Medulla oblongata (tissue), 1 donor: ENCODE measurements at regions not wholly inside any gene's neighbourhood (a gene's known extent, or its start where the extent isn't known, plus 50 kb on each side); places are given as distances from the start of the nearest gene placed in this dataset.

Experiments used
- DNase-seq: peaks from one replicate; pipeline ENCODE4 v3.0.0-alpha.2; 2015; ENCODE audit errors: extremely low spot score

GRCh38 chr4:133759428-133759827 lies 442.2 kb downstream of the PABPC4L start:
- DNase-seq = no peak

- DNase-seq = no peak
Observed at GRCh38 chr4:133741766-133742165, 459.8 kb downstream of the PABPC4L start.

- DNase-seq = no peak
Observed at GRCh38 chr4:133720001-133720400, 481.6 kb downstream of the PABPC4L start.

- DNase-seq = no peak
Observed at GRCh38 chr4:133719098-133719497, 482.5 kb downstream of the PABPC4L start.

- no peak for DNase-seq
Observed at GRCh38 chr4:133714211-133714610, 487.4 kb downstream of the PABPC4L start.

GRCh38 chr4:133713340-133713739 lies 488.2 kb downstream of the PABPC4L start:
- DNase-seq = no peak

GRCh38 chr4:133711817-133712216 lies 489.8 kb downstream of the PABPC4L start:
- DNase-seq = no peak

- no peak for DNase-seq
Observed at GRCh38 chr4:133694416-133694815, 507.2 kb downstream of the PABPC4L start.

- DNase-seq = no peak
Observed at GRCh38 chr4:133683967-133684366, 517.6 kb downstream of the PABPC4L start.

GRCh38 chr4:133668061-133668851 lies 519.2 kb downstream of the PCDH10 start:
- DNase-seq = no peak

- no peak for DNase-seq
Observed at GRCh38 chr4:133647206-133647605, 498.1 kb downstream of the PCDH10 start.

- no peak for DNase-seq
Observed at GRCh38 chr4:133641191-133641590, 492.1 kb downstream of the PCDH10 start.

- no peak for DNase-seq
Observed at GRCh38 chr4:133638751-133639150, 489.7 kb downstream of the PCDH10 start.

GRCh38 chr4:133637161-133637560 lies 488.1 kb downstream of the PCDH10 start:
- no peak for DNase-seq

- no peak for DNase-seq
Observed at GRCh38 chr4:133624744-133625143, 475.6 kb downstream of the PCDH10 start.

GRCh38 chr4:133623847-133624246 lies 474.8 kb downstream of the PCDH10 start:
- DNase-seq = no peak

GRCh38 chr4:133621628-133622027 lies 472.5 kb downstream of the PCDH10 start:
- DNase-seq = no peak

- DNase-seq = no peak
Observed at GRCh38 chr4:133620555-133620954, 471.5 kb downstream of the PCDH10 start.

GRCh38 chr4:133618963-133619362 lies 469.9 kb downstream of the PCDH10 start:
- no peak for DNase-seq

GRCh38 chr4:133600008-133600407 lies 450.9 kb downstream of the PCDH10 start:
- DNase-seq = no peak

- DNase-seq = no peak
Observed at GRCh38 chr4:133598779-133599178, 449.7 kb downstream of the PCDH10 start.

- no peak for DNase-seq
Observed at GRCh38 chr4:133597251-133597650, 448.2 kb downstream of the PCDH10 start.

- DNase-seq = no peak
Observed at GRCh38 chr4:133596459-133596858, 447.4 kb downstream of the PCDH10 start.
